Tibial artery (tissue), 4 donors: ENCODE measurements at regions not wholly inside any gene's neighbourhood (a gene's known extent, or its start where the extent isn't known, plus 50 kb on each side); places are given as distances from the start of the nearest gene placed in this dataset.

Source experiments
- DNase-seq, 2 donors: peaks; one replicate each; pipeline ENCODE4 v3.0.0-alpha.2; 2019
- H3K27ac ChIP-seq, 2 donors: fragments of 200-600 bp; sonication (generic) in 1 of 2; 1 replicate in 1 of 2; 2 replicates in 1 of 2; pipeline ENCODE4 v1.5.1; 2018 to 2019; ENCODE audit warnings: mild to moderate bottlenecking in 1 of 2
- H3K27me3 ChIP-seq, 2 donors: fragments of 200-600 bp; sonication (generic) in 1 of 2; one replicate each; pipeline versions ENCODE4 v1.5.1 to v1.6.0; 2016 to 2019
- H3K36me3 ChIP-seq, 3 donors: fragments of 200-600 bp; sonication (generic) in 2 of 3; one replicate each; pipeline ENCODE4 v1.5.1; 2016 to 2019; ENCODE audit warnings: mild to moderate bottlenecking in 2 of 3
- H3K4me1 ChIP-seq, 4 donors: fragments of 200-600 bp; sonication (generic) in 2 of 4; 1 replicate in 3 of 4; 2 replicates in 1 of 4; pipeline ENCODE4 v1.5.1; 2016 to 2019
- H3K4me3 ChIP-seq, 2 donors: fragments of 200-600 bp; sonication (generic) in 1 of 2; 1 replicate in 1 of 2; 2 replicates in 1 of 2; pipeline ENCODE4 v1.5.1; 2018 to 2019; ENCODE audit warnings: mild to moderate bottlenecking in 2 of 2
- H3K9me3 ChIP-seq, 3 donors: fragments of 200-600 bp; sonication (generic) in 1 of 3; one replicate each; pipeline ENCODE4 v1.5.1; 2016 to 2019
- CTCF ChIP-seq, 2 experiments: fragments of 200-600 bp in 1 of 2; fragments of 450-650 bp in 1 of 2; IDR thresholded peaks; one replicate each; pipeline ENCODE4 v1.5.1; 2017 to 2019; ENCODE audit warnings: antibody characterized with exemption in 2 of 2, mild to moderate bottlenecking in 1 of 2, moderate library complexity in 1 of 2
- intact Hi-C: fragments of 100-400 bp; cut with DNase I; formaldehyde crosslinking; loops from one replicate; pipeline ENCODE4 v1.15.0; 2023; ENCODE audit warnings: low total_unique reads

- DNase-seq: no peak
- TF ChIP-seq CTCF (IDR thresholded peaks at IDR 0.05): no peak
- no peak overlapping the region for H3K4me3 ChIP-seq
- H3K27me3 ChIP-seq: no peaks in the 10 kb centered on the region
- H3K27ac ChIP-seq: no peak overlapping the region
- no peaks in the 10 kb centered on the region for H3K36me3 ChIP-seq
- intact Hi-C loops: no loop called here
- H3K9me3 ChIP-seq: no peaks in the 10 kb centered on the region
- no peaks in the 10 kb centered on the region for H3K4me1 ChIP-seq
Observed at GRCh38 chrX:109826954-109827708, 94.1 kb upstream of the ACSL4 start.

- H3K4me3 ChIP-seq: no peak overlapping the region
- H3K36me3 ChIP-seq: no peaks in the 10 kb centered on the region
- no peak overlapping the region for H3K27ac ChIP-seq
- H3K27me3 ChIP-seq: no peaks in the 10 kb centered on the region
- no peaks in the 10 kb centered on the region for H3K4me1 ChIP-seq
- no peak for TF ChIP-seq CTCF (IDR thresholded peaks at IDR 0.05)
- DNase-seq: no peak
- no peaks in the 10 kb centered on the region for H3K9me3 ChIP-seq
- intact Hi-C loops: no loop called here
Observed at GRCh38 chrX:109827772-109828171, 94.7 kb upstream of the ACSL4 start.

GRCh38 chrX:109830157-109830703 lies 97.2 kb upstream of the ACSL4 start:
- Histone ChIP-seq H3K36me3 (no peaks in the 10 kb centered on the region), H3K27ac (no peak overlapping the region), H3K4me1 (no peaks in the 10 kb centered on the region), H3K4me3 (no peak overlapping the region), H3K9me3 (no peaks in the 10 kb centered on the region), H3K27me3 (no peaks in the 10 kb centered on the region)
- no peak for TF ChIP-seq CTCF (IDR thresholded peaks at IDR 0.05)
- intact Hi-C loops: no loop called here
- no peak for DNase-seq

- TF ChIP-seq CTCF (IDR thresholded peaks at IDR 0.05): no peak
- H3K4me3 ChIP-seq: no peak overlapping the region
- no peaks in the 10 kb centered on the region for H3K27me3 ChIP-seq
- DNase-seq: no peak
- no peaks in the 10 kb centered on the region for H3K9me3 ChIP-seq
- no peak overlapping the region for H3K27ac ChIP-seq
- intact Hi-C loops: no loop called here
- H3K4me1 ChIP-seq: no peaks in the 10 kb centered on the region
- no peaks in the 10 kb centered on the region for H3K36me3 ChIP-seq
Observed at GRCh38 chrX:109830704-109831206, 97.7 kb upstream of the ACSL4 start.

GRCh38 chrX:109831326-109831985 lies 98.4 kb upstream of the ACSL4 start:
- TF ChIP-seq CTCF (IDR thresholded peaks at IDR 0.05): no peak
- Histone ChIP-seq H3K4me1 (no peaks in the 10 kb centered on the region), H3K9me3 (no peaks in the 10 kb centered on the region), H3K27me3 (no peaks in the 10 kb centered on the region), H3K36me3 (no peaks in the 10 kb centered on the region), H3K4me3 (no peak overlapping the region), H3K27ac (no peak overlapping the region)
- DNase-seq: no peak
- intact Hi-C loops: no loop called here
